HG03378 (cell line): ENCODE measurements at regions not wholly inside any gene's neighbourhood (a gene's known extent, or its start where the extent isn't known, plus 50 kb on each side); places are given as distances from the start of the nearest gene placed in this dataset.

ENCODE experiments used
- ATAC-seq: cut with Tn5 transposase; IDR thresholded peaks from one replicate; pipeline ENCODE4 v1.9.1; 2021; ENCODE audit warnings: mild to moderate bottlenecking, moderate library complexity; ENCODE audit not compliant: unreplicated experiment

GRCh38 chr14:65794674-65795279 lies 382.2 kb downstream of the FUT8 start:
- no peak for ATAC-seq

GRCh38 chr14:65798216-65798615 lies 385.7 kb downstream of the FUT8 start:
- ATAC-seq, result no peak

GRCh38 chr14:65800694-65801093 lies 388.2 kb downstream of the FUT8 start:
- ATAC-seq, result no peak

- no peak for ATAC-seq
These were observed 389.7 kb downstream of the FUT8 start for GRCh38 chr14:65802196-65802595.

- no peak for ATAC-seq
These were observed 391.4 kb downstream of the FUT8 start for GRCh38 chr14:65803885-65804284.

- no peak for ATAC-seq
These were observed 392.0 kb downstream of the FUT8 start for GRCh38 chr14:65804439-65805112.

GRCh38 chr14:65805113-65805473 lies 392.6 kb downstream of the FUT8 start:
- ATAC-seq, result no peak

GRCh38 chr14:65808390-65808789 lies 395.9 kb downstream of the FUT8 start:
- no peak for ATAC-seq

GRCh38 chr14:65810322-65810721 lies 397.8 kb downstream of the FUT8 start:
- no peak for ATAC-seq

GRCh38 chr14:65813760-65814384 lies 401.3 kb downstream of the FUT8 start:
- no peak for ATAC-seq

GRCh38 chr14:65815127-65815526 lies 402.6 kb downstream of the FUT8 start:
- ATAC-seq, result no peak

- no peak for ATAC-seq
These were observed 404.5 kb downstream of the FUT8 start for GRCh38 chr14:65817011-65817410.

- ATAC-seq, result no peak
These were observed 407.0 kb downstream of the FUT8 start for GRCh38 chr14:65819569-65819968.

GRCh38 chr14:65821224-65821753 lies 408.8 kb downstream of the FUT8 start:
- ATAC-seq, result no peak

GRCh38 chr14:65824285-65824977 lies 411.9 kb downstream of the FUT8 start:
- ATAC-seq, result peak; percentile 80

- no peak for ATAC-seq
These were observed 412.4 kb downstream of the FUT8 start for GRCh38 chr14:65824978-65825299.

GRCh38 chr14:65826946-65827345 lies 414.4 kb downstream of the FUT8 start:
- no peak for ATAC-seq

- no peak for ATAC-seq
These were observed 415.0 kb downstream of the FUT8 start for GRCh38 chr14:65827520-65827919.

GRCh38 chr14:65828396-65828795 lies 415.9 kb downstream of the FUT8 start:
- ATAC-seq, result no peak

GRCh38 chr14:65832431-65833266 lies 420.1 kb downstream of the FUT8 start:
- ATAC-seq, result no peak
